ENCODE measurements at regions not wholly inside any gene's neighbourhood (a gene's known extent, or its start where the extent isn't known, plus 50 kb on each side); places are given as distances from the start of the nearest gene placed in this dataset.
A peak's percentile ranks its signal among the peaks of the same experiment; 100 is the strongest.
"Not testable (repeated sequence)": the region's sequence is repeated elsewhere in the genome, so short reads cannot be mapped to it uniquely, and the experiment has no call there.

- Mint-ChIP-seq H3K4me1 (ENCODE audit: low read depth in 2 of 2) (no peaks in the 10 kb centered on the region), H3K9me3 (no peaks in the 10 kb centered on the region), H3K27me3 (no peaks in the 10 kb centered on the region), H3K27ac (no peak overlapping the region), H3K4me3 (no peak overlapping the region), H3K36me3 (no peaks in the 10 kb centered on the region)
- ATAC-seq (no peak), DNase-seq (ENCODE audit: low spot score) (no peak)
These were observed 77.1 kb upstream of the RAPH1 start for GRCh38 chr2:203612246-203612645.

GRCh38 chr2:203619267-203619878 lies 84.3 kb upstream of the RAPH1 start:
- Mint-ChIP-seq H3K4me3 (no peak overlapping the region), H3K9me3 (no peaks in the 10 kb centered on the region), H3K4me1 (ENCODE audit: low read depth in 2 of 2) (peaks cover 0 to 4% of the 10 kb centered on the region in 2 donors), H3K36me3 (no peaks in the 10 kb centered on the region), H3K27me3 (no peaks in the 10 kb centered on the region), H3K27ac (no peak overlapping the region)
- ATAC-seq (no peak), DNase-seq (ENCODE audit: low spot score) (no peak)

DNA sequence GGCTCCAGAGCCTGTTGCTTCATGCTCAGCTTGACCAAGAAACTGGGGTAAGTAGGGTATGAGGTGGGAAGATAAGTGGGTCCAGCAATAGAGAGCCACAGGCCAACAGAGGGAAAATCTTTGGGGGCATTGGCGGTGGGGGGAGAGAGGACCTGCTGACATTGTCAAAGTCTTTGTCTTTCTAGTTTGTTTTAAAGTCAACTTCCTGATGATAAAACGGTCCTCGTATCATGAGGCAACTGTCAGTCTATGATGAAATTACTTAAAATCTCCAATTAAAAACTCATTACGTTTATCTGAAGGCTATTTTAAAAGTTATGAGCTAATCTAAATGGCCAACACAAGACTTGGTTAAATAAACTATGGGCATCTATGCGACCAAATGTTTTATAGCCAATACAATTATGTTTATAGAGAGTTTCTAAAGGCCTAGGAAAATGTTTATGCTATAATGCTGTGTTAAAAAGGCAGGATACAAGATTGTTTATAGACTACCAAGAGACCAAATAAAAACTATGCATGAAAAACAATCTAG lies 84.4 kb upstream of the CD28 start:
- ATAC-seq (no peak), DNase-seq (ENCODE audit: low spot score) (no peak)
- Mint-ChIP-seq H3K9me3 (no peaks in the 10 kb centered on the region), H3K36me3 (no peaks in the 10 kb centered on the region), H3K4me3 (no peak overlapping the region), H3K27ac (no peak overlapping the region), H3K27me3 (peaks cover 2 to 6% of the 10 kb centered on the region in 2 donors), H3K4me1 (ENCODE audit: low read depth in 2 of 2) (peaks cover 0 to 4% of the 10 kb centered on the region in 2 donors)

- Mint-ChIP-seq H3K9me3 (no peaks in the 10 kb centered on the region), H3K4me1 (ENCODE audit: low read depth in 2 of 2) (peaks cover 0 to 4% of the 10 kb centered on the region in 2 donors), H3K36me3 (no peaks in the 10 kb centered on the region), H3K27me3 (peaks cover 2 to 6% of the 10 kb centered on the region in 2 donors), H3K27ac (no peak overlapping the region), H3K4me3 (no peak overlapping the region)
- DNase-seq (ENCODE audit: low spot score) (no peak), ATAC-seq (no peak)
These were observed 83.3 kb upstream of the CD28 start for GRCh38 chr2:203623096-203623495.

- no peak for DNase-seq (ENCODE audit: low spot score)
- Mint-ChIP-seq H3K27ac (no peak overlapping the region), H3K27me3 (peaks cover 2 to 6% of the 10 kb centered on the region in 2 donors), H3K9me3 (no peaks in the 10 kb centered on the region), H3K36me3 (no peaks in the 10 kb centered on the region), H3K4me3 (no peak overlapping the region), H3K4me1 (ENCODE audit: low read depth in 2 of 2) (peaks cover 0 to 4% of the 10 kb centered on the region in 2 donors)
- no peak for ATAC-seq
These were observed 82.8 kb upstream of the CD28 start for GRCh38 chr2:203623661-203624060.

- no peak overlapping the region for H3K27ac Mint-ChIP-seq
- peaks cover 0 to 4% of the 10 kb centered on the region in 2 donors for H3K4me1 Mint-ChIP-seq (ENCODE audit: low read depth in 2 of 2)
- peaks cover 2 to 6% of the 10 kb centered on the region in 2 donors for H3K27me3 Mint-ChIP-seq
- ATAC-seq (no peak), DNase-seq (ENCODE audit: low spot score) (no peak)
- no peak overlapping the region for H3K4me3 Mint-ChIP-seq
- no peaks in the 10 kb centered on the region for H3K9me3 Mint-ChIP-seq
- no peaks in the 10 kb centered on the region for H3K36me3 Mint-ChIP-seq
These were observed 80.7 kb upstream of the CD28 start for GRCh38 chr2:203625701-203626100.

DNA sequence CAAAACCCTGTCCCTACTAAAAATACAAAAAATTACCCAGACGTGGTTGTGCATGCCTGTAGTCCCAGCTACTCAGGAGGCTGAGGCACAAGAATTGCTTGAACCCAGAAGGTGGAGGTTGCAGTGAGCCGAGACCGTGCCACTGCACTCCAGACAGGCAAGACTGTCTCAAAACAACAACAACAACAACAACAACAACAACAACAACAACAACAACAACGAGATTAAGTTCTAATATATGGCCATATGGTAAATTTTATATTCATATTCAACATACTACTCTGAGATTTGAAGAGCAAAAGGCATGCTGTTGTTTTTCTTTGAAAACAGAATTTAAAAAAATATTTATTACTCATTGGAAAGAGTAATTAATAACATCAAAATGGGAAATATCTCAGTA lies 80.2 kb upstream of the CD28 start:
- not testable (repeated sequence) for H3K27ac Mint-ChIP-seq; H3K4me1 Mint-ChIP-seq (ENCODE audit: low read depth in 2 of 2); H3K9me3 Mint-ChIP-seq; H3K4me3 Mint-ChIP-seq; H3K36me3 Mint-ChIP-seq; DNase-seq (ENCODE audit: low spot score); ATAC-seq; H3K27me3 Mint-ChIP-seq

DNA sequence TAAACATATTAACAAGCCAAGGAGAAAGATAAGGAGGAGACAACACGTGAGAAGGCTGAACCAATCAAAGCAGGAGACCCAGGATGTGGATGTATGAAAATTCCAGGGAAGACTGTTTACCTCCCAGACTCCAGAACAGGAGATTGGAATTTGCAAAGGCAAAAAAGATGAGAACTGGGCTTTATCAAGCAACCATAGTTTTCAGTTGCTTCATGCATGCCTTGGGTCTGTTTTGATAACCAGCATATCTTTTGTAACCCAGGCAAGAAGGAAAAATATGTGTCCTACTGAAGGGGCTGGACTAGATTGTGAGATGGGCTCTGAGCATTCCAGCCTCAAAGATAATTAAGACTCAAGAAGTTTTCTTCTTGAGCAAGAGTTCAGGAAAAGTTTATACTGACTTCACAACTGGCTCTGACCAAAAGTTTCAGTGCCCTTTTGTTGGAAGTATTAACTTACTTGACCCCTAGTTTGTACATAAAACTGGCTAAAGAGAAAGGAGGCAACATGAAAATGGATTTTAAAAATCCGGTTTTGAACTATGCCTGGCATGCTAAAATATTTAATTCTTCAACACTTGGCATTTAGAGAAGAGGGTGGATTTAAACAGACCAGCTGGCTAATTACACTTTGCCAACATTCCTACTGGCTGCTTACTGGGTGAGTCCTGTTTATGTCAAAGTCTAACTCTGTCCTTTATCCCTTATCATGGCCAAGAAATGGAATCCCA lies 79.3 kb upstream of the CD28 start:
- DNase-seq (ENCODE audit: low spot score) (no peak), ATAC-seq (no peak)
- H3K4me3 Mint-ChIP-seq = no peak overlapping the region
- H3K36me3 Mint-ChIP-seq = no peaks in the 10 kb centered on the region
- peaks cover 2 to 6% of the 10 kb centered on the region in 2 donors for H3K27me3 Mint-ChIP-seq
- H3K9me3 Mint-ChIP-seq = no peaks in the 10 kb centered on the region
- H3K27ac Mint-ChIP-seq = no peak overlapping the region
- peaks cover 0 to 4% of the 10 kb centered on the region in 2 donors for H3K4me1 Mint-ChIP-seq (ENCODE audit: low read depth in 2 of 2)

GRCh38 chr2:203629699-203630098 lies 76.7 kb upstream of the CD28 start:
- H3K4me3 Mint-ChIP-seq = no peak overlapping the region
- no peak overlapping the region for H3K27ac Mint-ChIP-seq
- H3K9me3 Mint-ChIP-seq = no peaks in the 10 kb centered on the region
- no peaks in the 10 kb centered on the region for H3K36me3 Mint-ChIP-seq
- DNase-seq (ENCODE audit: low spot score) (no peak), ATAC-seq (peak in 1 of 2 donors; percentile 52)
- H3K4me1 Mint-ChIP-seq (ENCODE audit: low read depth in 2 of 2) = no peaks in the 10 kb centered on the region
- peaks cover 2 to 6% of the 10 kb centered on the region in 2 donors for H3K27me3 Mint-ChIP-seq

GRCh38 chr2:203631068-203631757 lies 75.2 kb upstream of the CD28 start:
- H3K4me3 Mint-ChIP-seq = no peak overlapping the region
- no peaks in the 10 kb centered on the region for H3K4me1 Mint-ChIP-seq (ENCODE audit: low read depth in 2 of 2)
- DNase-seq (ENCODE audit: low spot score) (no peak), ATAC-seq (no peak)
- no peaks in the 10 kb centered on the region for H3K27me3 Mint-ChIP-seq
- no peak overlapping the region for H3K27ac Mint-ChIP-seq
- no peaks in the 10 kb centered on the region for H3K36me3 Mint-ChIP-seq
- no peaks in the 10 kb centered on the region for H3K9me3 Mint-ChIP-seq

DNA sequence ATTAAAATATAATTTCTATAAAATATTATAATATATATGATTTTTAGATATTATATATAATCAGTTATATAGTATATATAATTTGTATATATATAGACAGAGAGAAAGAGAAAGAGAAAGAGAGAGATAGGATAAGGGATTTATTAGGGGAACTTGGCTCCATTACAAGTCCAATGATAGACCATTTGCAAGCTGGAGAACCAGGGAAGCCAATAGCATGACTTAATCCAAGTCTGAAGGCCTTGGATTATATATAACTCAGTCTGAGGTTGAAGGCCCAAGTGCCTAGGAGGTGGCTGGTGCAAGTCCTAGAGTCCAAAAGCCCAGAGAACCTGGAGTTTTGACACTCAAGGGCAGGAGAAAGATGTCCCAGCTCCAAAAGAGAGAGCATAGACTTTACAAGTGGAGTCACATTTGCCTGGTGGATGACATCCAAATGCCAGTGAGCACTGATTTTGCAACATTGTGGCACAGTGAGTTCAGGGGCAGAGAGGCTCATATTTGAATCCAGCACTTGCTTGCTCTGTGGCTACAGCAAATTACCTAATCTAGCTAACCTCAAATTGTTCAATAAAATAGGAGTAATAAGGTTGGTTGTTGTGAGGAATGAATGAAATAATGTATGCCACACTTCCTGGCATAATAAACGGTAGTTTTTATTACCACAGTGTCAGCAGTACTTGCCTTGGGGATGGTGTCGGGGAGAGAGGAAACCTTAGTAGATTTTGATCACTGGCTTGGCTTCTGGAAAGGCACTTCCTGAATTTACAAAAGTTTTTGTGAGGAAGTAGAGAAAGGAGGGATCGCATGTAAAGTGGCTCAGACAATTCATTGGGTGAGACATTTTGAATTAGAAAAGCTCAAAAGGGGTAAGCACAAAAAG lies 69.6 kb upstream of the CD28 start:
- Mint-ChIP-seq H3K9me3 (no peaks in the 10 kb centered on the region), H3K27me3 (no peaks in the 10 kb centered on the region), H3K4me3 (peak overlapping the region; percentile 40), H3K27ac (peak overlapping the region; percentile 5 to 64), H3K36me3 (no peaks in the 10 kb centered on the region), H3K4me1 (ENCODE audit: low read depth in 2 of 2) (peaks cover 19% of the 10 kb centered on the region in 2 donors)
- ATAC-seq (no peak), DNase-seq (ENCODE audit: low spot score) (no peak)

- peaks cover 19% of the 10 kb centered on the region in 2 donors for H3K4me1 Mint-ChIP-seq (ENCODE audit: low read depth in 2 of 2)
- no peaks in the 10 kb centered on the region for H3K36me3 Mint-ChIP-seq
- H3K4me3 Mint-ChIP-seq = peak overlapping the region; percentile 40
- no peak for ATAC-seq
- H3K9me3 Mint-ChIP-seq = no peaks in the 10 kb centered on the region
- peak overlapping the region; percentile 5 to 64 for H3K27ac Mint-ChIP-seq
- no peak for DNase-seq (ENCODE audit: low spot score)
- H3K27me3 Mint-ChIP-seq = no peaks in the 10 kb centered on the region
These were observed 68.8 kb upstream of the CD28 start for GRCh38 chr2:203637471-203638167.

GRCh38 chr2:203641865-203642264 lies 64.6 kb upstream of the CD28 start:
- H3K9me3 Mint-ChIP-seq; H3K27me3 Mint-ChIP-seq; DNase-seq (ENCODE audit: low spot score); ATAC-seq; H3K36me3 Mint-ChIP-seq; H3K27ac Mint-ChIP-seq; H3K4me3 Mint-ChIP-seq: not testable (repeated sequence)
- H3K4me1 Mint-ChIP-seq (ENCODE audit: low read depth in 2 of 2) = peaks cover 15% of the 10 kb centered on the region in 2 donors

Data from natural killer cell treated with Interleukin-12 subunit alpha and Interleukin-12 subunit beta and Interleukin-15 and Interleukin-18, amount 100 ng/mL, for 72 hours (primary cell).